Superior temporal gyrus (tissue), 1 donor: ENCODE measurements at regions not wholly inside any gene's neighbourhood (a gene's known extent, or its start where the extent isn't known, plus 50 kb on each side); places are given as distances from the start of the nearest gene placed in this dataset.

Experiments used
- DNase-seq: peaks from one replicate; pipeline ENCODE4 v3.0.0-alpha.2; 2016; ENCODE audit errors: extremely low spot score

- no peak for DNase-seq
These were observed 69.0 kb upstream of the ASAP2 start for GRCh38 chr2:9137379-9138150.

- DNase-seq: no peak
These were observed 70.6 kb upstream of the ASAP2 start for GRCh38 chr2:9135822-9136558.

- no peak for DNase-seq
These were observed 79.3 kb upstream of the ASAP2 start for GRCh38 chr2:9127316-9127715.

- no peak for DNase-seq
These were observed 80.1 kb upstream of the ASAP2 start for GRCh38 chr2:9126540-9126939.

- DNase-seq: no peak
These were observed 82.3 kb upstream of the ASAP2 start for GRCh38 chr2:9124231-9124741.

GRCh38 chr2:9123069-9123468 lies 83.5 kb upstream of the ASAP2 start:
- DNase-seq: no peak

GRCh38 chr2:9122367-9122766 lies 84.2 kb upstream of the ASAP2 start:
- no peak for DNase-seq

GRCh38 chr2:9118383-9118960 lies 88.1 kb upstream of the ASAP2 start:
- DNase-seq: no peak

GRCh38 chr2:9115229-9115628 lies 91.4 kb upstream of the ASAP2 start:
- no peak for DNase-seq

GRCh38 chr2:9114458-9114857 lies 92.2 kb upstream of the ASAP2 start:
- DNase-seq: no peak

GRCh38 chr2:9113916-9114315 lies 92.7 kb upstream of the ASAP2 start:
- no peak for DNase-seq

GRCh38 chr2:9113262-9113661 lies 93.3 kb upstream of the ASAP2 start:
- no peak for DNase-seq

GRCh38 chr2:9112079-9112721 lies 94.4 kb upstream of the ASAP2 start:
- DNase-seq: peak; percentile 25

- no peak for DNase-seq
These were observed 95.6 kb upstream of the ASAP2 start for GRCh38 chr2:9110893-9111569.

GRCh38 chr2:9110346-9110884 lies 96.2 kb upstream of the ASAP2 start:
- no peak for DNase-seq

GRCh38 chr2:9109871-9110270 lies 96.7 kb upstream of the ASAP2 start:
- no peak for DNase-seq

GRCh38 chr2:9108210-9108967 lies 98.2 kb upstream of the ASAP2 start:
- DNase-seq: no peak

- DNase-seq: no peak
These were observed 99.2 kb upstream of the ASAP2 start for GRCh38 chr2:9107168-9108025.

GRCh38 chr2:9106338-9107167 lies 100.1 kb upstream of the ASAP2 start:
- DNase-seq: no peak
